ENCODE measurements at regions not wholly inside any gene's neighbourhood (a gene's known extent, or its start where the extent isn't known, plus 50 kb on each side); places are given as distances from the start of the nearest gene placed in this dataset.

- no peak for TF ChIP-seq EZH2 (IDR thresholded peaks at IDR 0.05; ENCODE audit: low read depth, unreplicated experiment)
- TF ChIP-seq REST (IDR thresholded peaks at IDR 0.05; ENCODE audit: unreplicated experiment) = no peak
- TF ChIP-seq CTCF (conservative IDR thresholded peaks at IDR 0.05; ENCODE audit: low read depth in 2 of 2) = no peak
- no peak for TF ChIP-seq CREB1 (CRISPR knock-in tag; IDR thresholded peaks at IDR 0.05; ENCODE audit: low read depth)
- no peak for TF ChIP-seq ZNF331 (CRISPR knock-in tag; IDR thresholded peaks at IDR 0.05; ENCODE audit: low read depth)
- no peak for TF ChIP-seq EZH2phosphoT487 (IDR thresholded peaks at IDR 0.05; ENCODE audit: unreplicated experiment)
- TF ChIP-seq POLR2AphosphoS5 (IDR thresholded peaks at IDR 0.05; ENCODE audit: low read depth) = no peak
- TF ChIP-seq JUNB (IDR thresholded peaks at IDR 0.05; ENCODE audit: unreplicated experiment) = no peak
- no peak for TF ChIP-seq NANOG (IDR thresholded peaks at IDR 0.05; ENCODE audit: borderline replicate concordance)
- no peak for TF ChIP-seq ZNF462 (CRISPR knock-in tag; IDR thresholded peaks at IDR 0.05)
- no peak for TF ChIP-seq ETS1 (IDR thresholded peaks at IDR 0.05)
- no peak for TF ChIP-seq STAT1 (IDR thresholded peaks at IDR 0.05; ENCODE audit: unreplicated experiment)
These were observed 209.2 kb upstream of the ZC3H12A start for GRCh38 chr1:37265156-37265555.
